HCT116 (cell line): ENCODE measurements at regions not wholly inside any gene's neighbourhood (a gene's known extent, or its start where the extent isn't known, plus 50 kb on each side); places are given as distances from the start of the nearest gene placed in this dataset.

Source experiments
- ATAC-seq: fragments of 200-7000 bp; cut with Tn5 transposase; 2 replicates; pipeline ENCODE4 v1.9.1; 2020; ENCODE audit warnings: mild to moderate bottlenecking, moderate library complexity
- BruUV-seq: library from RNA; stranded (reverse); fragments of 400-500 nt; replicated peaks from 2 replicates; lab custom pipeline; 2021; lab: Mats Ljungman, UMichigan
- CTCF ChIA-PET: fragments of 300-600 bp; sonication (Branson Sonifier 250); formaldehyde crosslinking; loops from one replicate; lab custom pipeline; 2021; ENCODE audit warnings: antibody characterized with exemption; lab: Charles Lee
- POLR2A ChIA-PET: fragments of 300-600, 350-600 bp; sonication (Branson Sonifier 250); formaldehyde crosslinking; loops from one replicate; lab custom pipeline; 2021; ENCODE audit warnings: antibody characterized with exemption; lab: Charles Lee
- RAD21 ChIA-PET, 2 experiments: fragments of 300-600 bp; sonication (Branson Sonifier 250); formaldehyde crosslinking; loops; one replicate each; lab custom pipeline; 2023; ENCODE audit warnings: low total read pairs in 2 of 2; ENCODE audit not compliant: uncharacterized antibody in 2 of 2, unreplicated experiment in 2 of 2, low non-redundant PET in 1 of 2; lab: Charles Lee
- DNase-seq: peaks from one replicate; pipeline ENCODE4 v3.0.0-alpha.2; 2010; ENCODE audit warnings: low read depth, low spot score
- H2AFZ ChIP-seq: fragments of 200-600 bp; shearing (Covaris generic), sonication (generic); 2 replicates; pipeline ENCODE4 v1.6.1; 2017; ENCODE audit warnings: low read depth, mixed run types, mixed read lengths, antibody characterized with exemption, low read length; ENCODE audit not compliant: poor library complexity, severe bottlenecking
- H3K27ac ChIP-seq: 2 replicates; pipeline ENCODE4 v1.5.1; 2012; ENCODE audit warnings: low read depth, low read length
- H3K27me3 ChIP-seq: fragments of 200-600 bp; sonication (generic); 2 replicates; pipeline ENCODE4 v1.6.1; 2016; ENCODE audit warnings: mixed run types, low read length, mixed read lengths; ENCODE audit not compliant: insufficient read depth
- H3K36me3 ChIP-seq, 2 experiments: fragments of 200-500 bp in 1 of 2; fragments of 200-600 bp in 1 of 2; sonication (Bioruptor generic) in 1 of 2; sonication (generic) in 1 of 2; 2 replicates each; pipeline versions ENCODE4 v1.5.1 to v1.6.1; 2014 to 2016; ENCODE audit warnings: low read length in 2 of 2, inconsistent platforms in 1 of 2, mixed read lengths in 1 of 2, mixed run types in 1 of 2; ENCODE audit not compliant: insufficient read depth in 2 of 2, control insufficient read depth in 1 of 2
- H3K4me1 ChIP-seq, 2 experiments: fragments of 200-600 bp in 1 of 2; sonication (generic) in 1 of 2; 2 replicates each; pipeline versions ENCODE4 v1.5.1 to v1.6.1; 2012 to 2017; ENCODE audit warnings: low read length in 2 of 2, inconsistent platforms in 1 of 2, mild to moderate bottlenecking in 1 of 2, mixed read lengths in 1 of 2, mixed run types in 1 of 2, moderate library complexity in 1 of 2; ENCODE audit not compliant: insufficient read depth in 2 of 2, control insufficient read depth in 1 of 2
- H3K4me2 ChIP-seq: fragments of 200-600 bp; sonication (generic); 2 replicates; pipeline ENCODE4 v1.6.1; 2017; ENCODE audit warnings: mixed run types, low read length, mixed read lengths
- H3K4me3 ChIP-seq, 2 experiments: fragments of 200-600 bp in 1 of 2; sonication (generic) in 1 of 2; replicated peaks in 1 of 2; 2 replicates each; pipeline ENCODE4 v1.5.1; 2011 to 2016; ENCODE audit warnings: low read length in 2 of 2, control low read depth in 1 of 2, low read depth in 1 of 2, mild to moderate bottlenecking in 1 of 2, mixed read lengths in 1 of 2, mixed run types in 1 of 2
- H3K79me2 ChIP-seq: fragments of 200-600 bp; sonication (generic); 2 replicates; pipeline ENCODE4 v1.6.1; 2017; ENCODE audit warnings: mild to moderate bottlenecking, mixed run types, low read length, moderate library complexity, mixed read lengths; ENCODE audit not compliant: insufficient read depth
- H3K9ac ChIP-seq: fragments of 200-600 bp; sonication (generic); 2 replicates; pipeline ENCODE4 v1.6.1; 2016; ENCODE audit warnings: low read length, mixed read lengths
- H3K9me2 ChIP-seq: fragments of 200-600 bp; sonication (generic), shearing (Covaris generic); 2 replicates; pipeline ENCODE4 v1.6.1; 2017; ENCODE audit warnings: mixed run types, mild to moderate bottlenecking, moderate library complexity; ENCODE audit not compliant: insufficient read depth
- H3K9me3 ChIP-seq, 2 experiments: fragments of 200-500 bp in 1 of 2; fragments of 200-600 bp in 1 of 2; sonication (Bioruptor generic) in 1 of 2; sonication (generic) in 1 of 2; 2 replicates each; pipeline ENCODE4 v1.6.1; 2014 to 2017; ENCODE audit warnings: low read length in 2 of 2, mixed read lengths in 2 of 2, inconsistent platforms in 1 of 2, low read depth in 1 of 2, mild to moderate bottlenecking in 1 of 2, mixed run types in 1 of 2, moderate library complexity in 1 of 2; ENCODE audit not compliant: control insufficient read depth in 1 of 2, insufficient read depth in 1 of 2
- H4K20me1 ChIP-seq: fragments of 200-600 bp; sonication (generic), shearing (Covaris generic); 2 replicates; pipeline ENCODE4 v1.6.1; 2017; ENCODE audit warnings: mixed run types, mild to moderate bottlenecking, moderate library complexity; ENCODE audit not compliant: insufficient read depth
- CEBPB ChIP-seq: IDR thresholded peaks from 2 replicates; pipeline ENCODE4 v1.6.1; 2012; ENCODE audit warnings: low read depth
- CTCF ChIP-seq, 3 experiments: fragments of 200-600 bp in 1 of 3; sonication (generic) in 1 of 3; IDR thresholded peaks in 2 of 3; conservative IDR thresholded peaks in 1 of 3; 2 replicates each; pipeline ENCODE4 v1.5.1; 2012 to 2017; ENCODE audit warnings: low read depth in 2 of 3, low read length in 2 of 3, antibody characterized with exemption in 1 of 3, borderline replicate concordance in 1 of 3, control low read depth in 1 of 3, mild to moderate bottlenecking in 1 of 3, mixed read lengths in 1 of 3, mixed run types in 1 of 3, moderate library complexity in 1 of 3; ENCODE audit not compliant: insufficient read depth in 1 of 3
- EGR1 ChIP-seq: IDR thresholded peaks from 2 replicates; pipeline ENCODE4 v1.6.1; 2012; ENCODE audit warnings: low read depth
- ELF1 ChIP-seq: IDR thresholded peaks from 2 replicates; pipeline ENCODE4 v1.6.1; 2012; ENCODE audit warnings: low read depth, borderline replicate concordance
- EZH2phosphoT487 ChIP-seq: fragments of 200-600 bp; IDR thresholded peaks from 2 replicates; pipeline ENCODE4 v1.6.1; 2018; ENCODE audit warnings: antibody characterized with exemption, borderline replicate concordance
- FOSL1 ChIP-seq: IDR thresholded peaks from 2 replicates; pipeline ENCODE4 v1.6.1; 2012; ENCODE audit warnings: low read depth
- RAD21 ChIP-seq: IDR thresholded peaks from 2 replicates; pipeline ENCODE4 v1.6.1; 2012; ENCODE audit warnings: low read depth, mild to moderate bottlenecking
- SRF ChIP-seq: IDR thresholded peaks from 2 replicates; pipeline ENCODE4 v1.6.1; 2012; ENCODE audit warnings: low read depth
- ZNF274 ChIP-seq: fragments of 200-500 bp; sonication (Bioruptor generic); IDR thresholded peaks from 2 replicates; pipeline ENCODE4 v1.6.1; 2014; ENCODE audit warnings: mild to moderate bottlenecking, low read depth, low read length, inconsistent platforms
- intact Hi-C: fragments of 100-400 bp; cut with micrococcal nuclease; formaldehyde crosslinking; loops from 2 replicates; pipeline ENCODE4 v1.10.0; 2022
- TF ChIP-seq, protein P1 (sequence below): IDR thresholded peaks from 2 replicates; pipeline ENCODE4 v1.6.1; 2011; ENCODE audit warnings: mild to moderate bottlenecking, low read length, moderate library complexity; ENCODE audit not compliant: insufficient replicate concordance; ENCODE audit errors: extremely low read depth
- TF ChIP-seq, protein P2 (sequence below): IDR thresholded peaks from 2 replicates; pipeline ENCODE4 v1.6.1; 2012

DNA sequence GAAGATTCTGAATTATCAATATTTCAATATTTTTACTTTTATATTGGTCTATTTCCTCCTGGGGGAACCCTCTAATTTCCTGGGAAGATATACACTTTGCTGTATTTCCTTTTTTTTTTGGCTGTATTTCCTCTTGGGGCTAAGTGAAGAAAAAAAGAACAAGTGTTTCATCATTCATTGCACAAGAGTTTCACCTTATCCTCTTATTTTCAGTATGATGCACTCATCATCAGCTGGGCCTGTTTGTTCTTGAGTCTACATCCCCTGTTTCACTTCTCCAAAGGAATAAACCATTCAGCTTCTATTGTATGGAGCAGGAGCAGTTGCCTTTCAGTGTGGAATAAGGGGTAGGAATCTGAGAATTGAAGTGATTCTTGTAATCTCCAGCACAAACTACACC, 210.8 kb downstream of the FAM170A start:
- DNase-seq (no peak), ATAC-seq (no peak)
- ChIA-PET RAD21 (interaction anchor here in 1 of 2 experiments (0.6 kb wide), 1 partner anchor 590 kb away, joined by 7 read pairs; no protein-coding TSS in a partner anchor), CTCF (no interaction called here), POLR2A (no interaction called here)
- intact Hi-C loops = no loop called here
- Histone ChIP-seq H3K9ac (no peak overlapping the region), H3K4me2 (no peak overlapping the region), H3K4me3 (no peak overlapping the region), H3K27me3 (no peaks in the 10 kb centered on the region), H3K9me2 (no peaks in the 10 kb centered on the region), H3K36me3 (no peaks in the 10 kb centered on the region), H4K20me1 (no peaks in the 10 kb centered on the region), H3K27ac (no peak overlapping the region), H3K4me1 (no peaks in the 10 kb centered on the region), H2AFZ (no peak overlapping the region), H3K79me2 (no peaks in the 10 kb centered on the region), H3K9me3 (no peaks in the 10 kb centered on the region)
- BruUV-seq = no TSS peak
- TF ChIP-seq CEBPB (no peak), ZNF274 (no peak), EGR1 (no peak), ELF1 (no peak)
- TF ChIP-seq, protein P1, sequence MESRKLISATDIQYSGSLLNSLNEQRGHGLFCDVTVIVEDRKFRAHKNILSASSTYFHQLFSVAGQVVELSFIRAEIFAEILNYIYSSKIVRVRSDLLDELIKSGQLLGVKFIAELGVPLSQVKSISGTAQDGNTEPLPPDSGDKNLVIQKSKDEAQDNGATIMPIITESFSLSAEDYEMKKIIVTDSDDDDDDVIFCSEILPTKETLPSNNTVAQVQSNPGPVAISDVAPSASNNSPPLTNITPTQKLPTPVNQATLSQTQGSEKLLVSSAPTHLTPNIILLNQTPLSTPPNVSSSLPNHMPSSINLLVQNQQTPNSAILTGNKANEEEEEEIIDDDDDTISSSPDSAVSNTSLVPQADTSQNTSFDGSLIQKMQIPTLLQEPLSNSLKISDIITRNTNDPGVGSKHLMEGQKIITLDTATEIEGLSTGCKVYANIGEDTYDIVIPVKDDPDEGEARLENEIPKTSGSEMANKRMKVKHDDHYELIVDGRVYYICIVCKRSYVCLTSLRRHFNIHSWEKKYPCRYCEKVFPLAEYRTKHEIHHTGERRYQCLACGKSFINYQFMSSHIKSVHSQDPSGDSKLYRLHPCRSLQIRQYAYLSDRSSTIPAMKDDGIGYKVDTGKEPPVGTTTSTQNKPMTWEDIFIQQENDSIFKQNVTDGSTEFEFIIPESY = no peak
- TF ChIP-seq, protein P2, sequence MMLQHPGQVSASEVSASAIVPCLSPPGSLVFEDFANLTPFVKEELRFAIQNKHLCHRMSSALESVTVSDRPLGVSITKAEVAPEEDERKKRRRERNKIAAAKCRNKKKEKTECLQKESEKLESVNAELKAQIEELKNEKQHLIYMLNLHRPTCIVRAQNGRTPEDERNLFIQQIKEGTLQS = no peak

DNA sequence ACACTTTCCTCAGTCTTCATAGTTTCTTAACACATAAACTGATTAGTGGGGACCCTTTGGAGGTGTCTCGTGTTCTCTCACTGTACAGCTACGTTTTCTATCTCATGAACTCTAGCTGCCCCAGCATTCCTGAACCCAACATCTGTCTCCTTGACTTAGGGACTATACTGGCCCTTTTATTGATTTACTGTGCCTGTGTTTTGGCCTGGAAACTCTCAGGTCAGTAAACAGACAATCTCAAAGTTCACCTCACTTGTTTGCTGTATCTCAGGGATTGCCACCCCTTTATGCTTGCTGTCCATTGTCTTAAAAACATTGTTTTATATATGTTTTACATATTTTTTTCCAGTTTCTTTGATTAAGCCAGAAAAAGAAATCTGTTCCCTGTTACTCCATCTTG, 222.8 kb downstream of the FAM170A start:
- ChIA-PET POLR2A (no interaction called here), CTCF (no interaction called here), RAD21 (no interaction called here)
- H3K4me2 ChIP-seq = no peak overlapping the region
- H3K4me1 ChIP-seq = no peaks in the 10 kb centered on the region
- no peaks in the 10 kb centered on the region for H3K36me3 ChIP-seq
- no peak overlapping the region for H3K27ac ChIP-seq
- no TSS peak for BruUV-seq
- DNase-seq (no peak), ATAC-seq (no peak)
- H4K20me1 ChIP-seq = no peaks in the 10 kb centered on the region
- no peak overlapping the region for H2AFZ ChIP-seq
- H3K9ac ChIP-seq = no peak overlapping the region
- H3K27me3 ChIP-seq = no peaks in the 10 kb centered on the region
- no peaks in the 10 kb centered on the region for H3K79me2 ChIP-seq
- intact Hi-C loops = no loop called here
- no peak overlapping the region for H3K4me3 ChIP-seq
- no peaks in the 10 kb centered on the region for H3K9me2 ChIP-seq
- no peaks in the 10 kb centered on the region for H3K9me3 ChIP-seq
- TF ChIP-seq EZH2phosphoT487 = no peak
- no peak for TF ChIP-seq RAD21
- no peak for TF ChIP-seq FOSL1
- TF ChIP-seq SRF = no peak
- no peak for TF ChIP-seq ZNF274
- TF ChIP-seq CTCF (IDR thresholded peaks at IDR 0.05 in 2 of 3, conservative IDR thresholded peaks at IDR 0.05 in 1 of 3; ENCODE audit: borderline replicate concordance in 1 of 3, insufficient read depth in 1 of 3, low read depth in 2 of 3, low read length in 2 of 3) = no peak
